ENCODE measurements at regions not wholly inside any gene's neighbourhood (a gene's known extent, or its start where the extent isn't known, plus 50 kb on each side); places are given as distances from the start of the nearest gene placed in this dataset.
A peak's percentile ranks its signal among the peaks of the same experiment; 100 is the strongest.
"Not testable (repeated sequence)": the region's sequence is repeated elsewhere in the genome, so short reads cannot be mapped to it uniquely, and the experiment has no call there.

- TF ChIP-seq POLR2A (IDR thresholded peaks at IDR 0.05; ENCODE audit: low read depth, low read length) = no peak
- FAIRE-seq (no peak), DNase-seq (ENCODE audit: insufficient read length, low spot score) (no peak)
Observed at GRCh38 chr10:36802490-36803153, 322.8 kb upstream of the ANKRD30A start.

GRCh38 chr10:36801660-36802059, 323.7 kb upstream of the ANKRD30A start:
- FAIRE-seq (no peak), DNase-seq (ENCODE audit: insufficient read length, low spot score) (no peak)
- no peak for TF ChIP-seq POLR2A (IDR thresholded peaks at IDR 0.05; ENCODE audit: low read depth, low read length)

- no peak for TF ChIP-seq POLR2A (IDR thresholded peaks at IDR 0.05; ENCODE audit: low read depth, low read length)
- FAIRE-seq (no peak), DNase-seq (ENCODE audit: insufficient read length, low spot score) (no peak)
Observed at GRCh38 chr10:36794981-36795380, 330.4 kb upstream of the ANKRD30A start.

- FAIRE-seq (no peak), DNase-seq (ENCODE audit: insufficient read length, low spot score) (no peak)
- TF ChIP-seq POLR2A (IDR thresholded peaks at IDR 0.05; ENCODE audit: low read depth, low read length) = no peak
Observed at GRCh38 chr10:36789974-36790373, 335.4 kb upstream of the ANKRD30A start.

- no peak for FAIRE-seq
- TF ChIP-seq POLR2A (IDR thresholded peaks at IDR 0.05; ENCODE audit: low read depth, low read length) = no peak
Observed at GRCh38 chr10:36788152-36788551, 337.2 kb upstream of the ANKRD30A start.

GRCh38 chr10:36783400-36783799, 342.0 kb upstream of the ANKRD30A start:
- TF ChIP-seq POLR2A (IDR thresholded peaks at IDR 0.05; ENCODE audit: low read depth, low read length) = no peak
- FAIRE-seq = no peak
- no peak for DNase-seq (ENCODE audit: insufficient read length, low spot score)

More at GRCh38 chr10:36788152-36788551, 337.2 kb upstream of the ANKRD30A start:
- no peak for DNase-seq (ENCODE audit: insufficient read length, low spot score)

GRCh38 chr10:36781570-36781969, 343.8 kb upstream of the ANKRD30A start:
- no peak for DNase-seq (ENCODE audit: insufficient read length, low spot score)
- FAIRE-seq = no peak
- TF ChIP-seq POLR2A (IDR thresholded peaks at IDR 0.05; ENCODE audit: low read depth, low read length) = no peak

GRCh38 chr10:36780158-36780557, 345.2 kb upstream of the ANKRD30A start:
- DNase-seq (ENCODE audit: insufficient read length, low spot score) (no peak), FAIRE-seq (no peak)
- no peak for TF ChIP-seq POLR2A (IDR thresholded peaks at IDR 0.05; ENCODE audit: low read depth, low read length)

- no peak for TF ChIP-seq POLR2A (IDR thresholded peaks at IDR 0.05; ENCODE audit: low read depth, low read length)
- peak; percentile 17 for DNase-seq (ENCODE audit: insufficient read length, low spot score)
- peak; percentile 94 for FAIRE-seq
Observed at GRCh38 chr10:36779238-36779846, 346.1 kb upstream of the ANKRD30A start.

- no peak for TF ChIP-seq POLR2A (IDR thresholded peaks at IDR 0.05; ENCODE audit: low read depth, low read length)
- DNase-seq (ENCODE audit: insufficient read length, low spot score) (no peak), FAIRE-seq (no peak)
Observed at GRCh38 chr10:36778651-36779050, 346.7 kb upstream of the ANKRD30A start.

GRCh38 chr10:36773652-36774051, 351.7 kb upstream of the ANKRD30A start:
- TF ChIP-seq POLR2A (IDR thresholded peaks at IDR 0.05; ENCODE audit: low read depth, low read length) = no peak
- no peak for FAIRE-seq
- DNase-seq (ENCODE audit: insufficient read length, low spot score) = no peak

- no peak for TF ChIP-seq POLR2A (IDR thresholded peaks at IDR 0.05; ENCODE audit: low read depth, low read length)
- no peak for FAIRE-seq
- DNase-seq (ENCODE audit: insufficient read length, low spot score) = no peak
Observed at GRCh38 chr10:36771725-36772124, 353.7 kb upstream of the ANKRD30A start.

- not testable (repeated sequence) for DNase-seq (ENCODE audit: insufficient read length, low spot score); FAIRE-seq
Observed at GRCh38 chr10:36769741-36770140, 355.7 kb upstream of the ANKRD30A start.

GRCh38 chr10:36766940-36767339, 358.5 kb upstream of the ANKRD30A start:
- FAIRE-seq (no peak), DNase-seq (ENCODE audit: insufficient read length, low spot score) (no peak)
- TF ChIP-seq POLR2A (IDR thresholded peaks at IDR 0.05; ENCODE audit: low read depth, low read length) = no peak

GRCh38 chr10:36766415-36766810, 359.0 kb upstream of the ANKRD30A start:
- DNase-seq (ENCODE audit: insufficient read length, low spot score) (no peak), FAIRE-seq (no peak)
- no peak for TF ChIP-seq POLR2A (IDR thresholded peaks at IDR 0.05; ENCODE audit: low read depth, low read length)
